Left ventricle myocardium inferior (tissue), 1 donor: ENCODE measurements at regions not wholly inside any gene's neighbourhood (a gene's known extent, or its start where the extent isn't known, plus 50 kb on each side); places are given as distances from the start of the nearest gene placed in this dataset.

Experiments
- DNase-seq: peaks from one replicate; pipeline ENCODE4 v3.0.0-alpha.2; 2020
- H3K27ac ChIP-seq: fragments of 200-600 bp; replicated peaks from 2 replicates; pipeline ENCODE4 v1.8.0; 2021
- H3K27me3 ChIP-seq: fragments of 200-600 bp; 2 replicates; pipeline ENCODE4 v1.8.0; 2021; ENCODE audit warnings: low read depth
- H3K36me3 ChIP-seq: fragments of 200-600 bp; 2 replicates; pipeline ENCODE4 v1.8.0; 2021
- H3K4me1 ChIP-seq: fragments of 200-600 bp; 2 replicates; pipeline ENCODE4 v1.8.0; 2021
- H3K4me3 ChIP-seq: fragments of 200-600 bp; 2 replicates; pipeline ENCODE4 v1.8.0; 2021; ENCODE audit warnings: mild to moderate bottlenecking, moderate library complexity
- H3K9me3 ChIP-seq: fragments of 200-600 bp; replicated peaks from 2 replicates; pipeline ENCODE4 v1.8.0; 2021
- intact Hi-C: fragments of 100-400 bp; cut with micrococcal nuclease; formaldehyde crosslinking; loops from one replicate; pipeline ENCODE4 v1.11.0; 2022
- TF ChIP-seq, protein P1 (sequence below): fragments of 200-600 bp; IDR thresholded peaks from 2 replicates; pipeline ENCODE4 v1.8.0; 2021; ENCODE audit warnings: antibody characterized with exemption, mild to moderate bottlenecking, borderline replicate concordance
- donor health status: DM: no; HTN: yes; CAD: no; lungs with severe emphysema.

GRCh38 chr14:40436551-40436950 is 1004.3 kb upstream of the FBXO33 start:
- Histone ChIP-seq H3K4me3 (no peak overlapping the region), H3K4me1 (no peaks in the 10 kb centered on the region), H3K27ac (no peak overlapping the region), H3K9me3 (no peaks in the 10 kb centered on the region), H3K36me3 (no peaks in the 10 kb centered on the region), H3K27me3 (no peaks in the 10 kb centered on the region)
- DNase-seq: no peak
- TF ChIP-seq, protein P1, sequence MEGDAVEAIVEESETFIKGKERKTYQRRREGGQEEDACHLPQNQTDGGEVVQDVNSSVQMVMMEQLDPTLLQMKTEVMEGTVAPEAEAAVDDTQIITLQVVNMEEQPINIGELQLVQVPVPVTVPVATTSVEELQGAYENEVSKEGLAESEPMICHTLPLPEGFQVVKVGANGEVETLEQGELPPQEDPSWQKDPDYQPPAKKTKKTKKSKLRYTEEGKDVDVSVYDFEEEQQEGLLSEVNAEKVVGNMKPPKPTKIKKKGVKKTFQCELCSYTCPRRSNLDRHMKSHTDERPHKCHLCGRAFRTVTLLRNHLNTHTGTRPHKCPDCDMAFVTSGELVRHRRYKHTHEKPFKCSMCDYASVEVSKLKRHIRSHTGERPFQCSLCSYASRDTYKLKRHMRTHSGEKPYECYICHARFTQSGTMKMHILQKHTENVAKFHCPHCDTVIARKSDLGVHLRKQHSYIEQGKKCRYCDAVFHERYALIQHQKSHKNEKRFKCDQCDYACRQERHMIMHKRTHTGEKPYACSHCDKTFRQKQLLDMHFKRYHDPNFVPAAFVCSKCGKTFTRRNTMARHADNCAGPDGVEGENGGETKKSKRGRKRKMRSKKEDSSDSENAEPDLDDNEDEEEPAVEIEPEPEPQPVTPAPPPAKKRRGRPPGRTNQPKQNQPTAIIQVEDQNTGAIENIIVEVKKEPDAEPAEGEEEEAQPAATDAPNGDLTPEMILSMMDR: no peak
- intact Hi-C loops: no loop called here

- Histone ChIP-seq H3K27ac (no peak overlapping the region), H3K9me3 (no peaks in the 10 kb centered on the region), H3K4me3 (peak overlapping the region; percentile 18), H3K4me1 (no peaks in the 10 kb centered on the region), H3K27me3 (no peaks in the 10 kb centered on the region), H3K36me3 (no peaks in the 10 kb centered on the region)
- intact Hi-C loops: no loop called here
- DNase-seq: no peak
- TF ChIP-seq, protein P1: peak; percentile 59
Measured at GRCh38 chr14:40417777-40418401, 985.7 kb upstream of the FBXO33 start.

DNA sequence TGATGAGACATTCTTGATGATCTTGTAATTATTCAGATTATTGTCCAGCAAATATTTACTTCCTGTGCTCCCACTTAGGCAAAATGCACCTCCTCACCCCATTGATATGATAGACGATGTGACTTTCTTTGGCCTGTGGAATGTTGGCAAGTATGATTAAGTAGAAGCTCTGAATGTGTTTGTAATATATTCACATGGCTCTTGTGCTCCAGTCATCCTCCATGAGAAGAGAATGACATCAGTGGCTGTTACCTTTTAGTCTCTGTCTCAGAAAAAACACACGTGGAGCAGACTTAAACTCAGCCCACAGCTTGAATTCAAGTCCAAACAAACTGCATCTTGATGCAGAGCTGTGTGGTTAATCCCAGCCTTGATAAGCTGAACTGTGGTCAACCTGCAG is 984.3 kb upstream of the FBXO33 start:
- intact Hi-C loops: no loop called here
- Histone ChIP-seq H3K9me3 (no peaks in the 10 kb centered on the region), H3K27me3 (no peaks in the 10 kb centered on the region), H3K4me1 (no peaks in the 10 kb centered on the region), H3K36me3 (no peaks in the 10 kb centered on the region), H3K4me3 (no peak overlapping the region), H3K27ac (no peak overlapping the region)
- TF ChIP-seq, protein P1: no peak
- DNase-seq: no peak

GRCh38 chr14:40414386-40414785 is 982.2 kb upstream of the FBXO33 start:
- no peaks in the 10 kb centered on the region for H3K36me3 ChIP-seq
- intact Hi-C loops: no loop called here
- no peak overlapping the region for H3K27ac ChIP-seq
- no peak overlapping the region for H3K4me3 ChIP-seq
- no peaks in the 10 kb centered on the region for H3K9me3 ChIP-seq
- TF ChIP-seq, protein P1: no peak
- H3K4me1 ChIP-seq: no peaks in the 10 kb centered on the region
- H3K27me3 ChIP-seq: no peaks in the 10 kb centered on the region
- no peak for DNase-seq

DNA sequence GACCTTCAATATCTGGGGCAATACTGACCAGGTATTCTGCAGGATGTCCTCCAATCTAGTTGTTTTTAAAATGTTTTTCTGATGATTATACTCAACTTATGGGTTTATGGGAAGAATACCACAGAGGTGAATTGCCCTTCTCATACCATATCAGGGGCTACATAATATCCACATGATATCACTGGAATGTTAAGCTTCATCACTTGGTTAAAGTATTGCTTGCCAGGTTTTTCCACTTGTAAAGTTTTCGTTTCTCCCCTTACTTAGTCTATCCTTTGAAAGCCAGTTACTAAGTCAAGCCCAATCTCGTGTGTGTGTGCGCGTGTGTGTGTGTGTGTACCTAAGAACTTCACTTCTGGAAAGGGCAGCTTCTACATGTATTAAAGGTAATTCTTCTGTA is 980.9 kb upstream of the FBXO33 start:
- H3K27me3 ChIP-seq: no peaks in the 10 kb centered on the region
- H3K4me3 ChIP-seq: no peak overlapping the region
- TF ChIP-seq, protein P1: no peak
- H3K27ac ChIP-seq: no peak overlapping the region
- no peaks in the 10 kb centered on the region for H3K36me3 ChIP-seq
- no peaks in the 10 kb centered on the region for H3K4me1 ChIP-seq
- intact Hi-C loops: no loop called here
- DNase-seq: no peak
- peaks cover 10% of the 10 kb centered on the region for H3K9me3 ChIP-seq
